Hepatocyte (in vitro differentiated cells): ENCODE measurements at regions not wholly inside any gene's neighbourhood (a gene's known extent, or its start where the extent isn't known, plus 50 kb on each side); places are given as distances from the start of the nearest gene placed in this dataset.

Source experiments
- EZH2 ChIP-seq: fragments of 200-600 bp; sonication (generic); IDR thresholded peaks from 2 replicates; pipeline ENCODE4 v1.6.1; 2016; ENCODE audit warnings: antibody characterized with exemption, mild to moderate bottlenecking, borderline replicate concordance
- EZH2phosphoT487 ChIP-seq: fragments of 200-600 bp; sonication (generic); IDR thresholded peaks from one replicate; pipeline ENCODE4 v1.6.1; 2018; ENCODE audit warnings: antibody characterized with exemption, mild to moderate bottlenecking, low read depth, moderate library complexity; ENCODE audit not compliant: unreplicated experiment, severe bottlenecking
- TF ChIP-seq, protein P1 (sequence below): fragments of 200-600 bp; sonication (generic); IDR thresholded peaks from 2 replicates; pipeline ENCODE4 v1.5.1; 2016; ENCODE audit warnings: antibody characterized with exemption, mild to moderate bottlenecking; ENCODE audit not compliant: poor library complexity

DNA sequence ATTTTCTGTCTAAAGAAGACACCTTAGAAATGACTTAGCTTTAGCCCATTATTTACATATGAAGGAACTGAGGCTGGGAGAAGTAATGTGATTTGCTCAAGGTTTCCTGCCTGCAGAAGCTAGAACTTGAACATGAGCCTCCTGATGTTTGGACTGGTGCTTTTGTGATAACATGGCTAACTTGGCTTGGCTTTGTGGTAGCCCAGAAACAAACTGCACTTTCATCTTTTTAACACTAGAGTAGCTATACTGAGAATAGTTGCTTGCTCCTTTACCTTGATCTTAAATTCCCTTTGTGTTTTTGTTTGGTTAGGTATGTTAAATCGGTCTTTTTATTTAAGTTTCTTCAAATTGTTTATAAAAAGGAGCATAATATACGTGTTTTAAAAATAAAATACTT, 163.5 kb upstream of the MANEA start:
- TF ChIP-seq, protein P1, sequence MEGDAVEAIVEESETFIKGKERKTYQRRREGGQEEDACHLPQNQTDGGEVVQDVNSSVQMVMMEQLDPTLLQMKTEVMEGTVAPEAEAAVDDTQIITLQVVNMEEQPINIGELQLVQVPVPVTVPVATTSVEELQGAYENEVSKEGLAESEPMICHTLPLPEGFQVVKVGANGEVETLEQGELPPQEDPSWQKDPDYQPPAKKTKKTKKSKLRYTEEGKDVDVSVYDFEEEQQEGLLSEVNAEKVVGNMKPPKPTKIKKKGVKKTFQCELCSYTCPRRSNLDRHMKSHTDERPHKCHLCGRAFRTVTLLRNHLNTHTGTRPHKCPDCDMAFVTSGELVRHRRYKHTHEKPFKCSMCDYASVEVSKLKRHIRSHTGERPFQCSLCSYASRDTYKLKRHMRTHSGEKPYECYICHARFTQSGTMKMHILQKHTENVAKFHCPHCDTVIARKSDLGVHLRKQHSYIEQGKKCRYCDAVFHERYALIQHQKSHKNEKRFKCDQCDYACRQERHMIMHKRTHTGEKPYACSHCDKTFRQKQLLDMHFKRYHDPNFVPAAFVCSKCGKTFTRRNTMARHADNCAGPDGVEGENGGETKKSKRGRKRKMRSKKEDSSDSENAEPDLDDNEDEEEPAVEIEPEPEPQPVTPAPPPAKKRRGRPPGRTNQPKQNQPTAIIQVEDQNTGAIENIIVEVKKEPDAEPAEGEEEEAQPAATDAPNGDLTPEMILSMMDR, result no peak
- TF ChIP-seq EZH2 (no peak), EZH2phosphoT487 (no peak)
